ENCODE measurements at regions not wholly inside any gene's neighbourhood (a gene's known extent, or its start where the extent isn't known, plus 50 kb on each side); places are given as distances from the start of the nearest gene placed in this dataset.
"Not testable (repeated sequence)": the region's sequence is repeated elsewhere in the genome, so short reads cannot be mapped to it uniquely, and the experiment has no call there.

GRCh38 chr1:157334041-157334440 is 195.8 kb upstream of the ETV3 start:
- ChIA-PET POLR2A (no interaction called here), CTCF (no interaction called here)
- no peak for TF ChIP-seq CTCF (IDR thresholded peaks at IDR 0.05; ENCODE audit: control extremely low read depth, extremely low read depth, low read depth, missing control alignments)
- DNase-seq (ENCODE audit: extremely low spot score): no peak

- POLR2A ChIA-PET: not testable (repeated sequence)
- CTCF ChIA-PET: interaction anchor here (0.9 kb wide), 1 partner anchor 166 kb away, joined by 3 read pairs; no protein-coding TSS in a partner anchor
Measured at GRCh38 chr1:157330177-157330576, 192.0 kb upstream of the ETV3 start.

GRCh38 chr1:157328120-157328519 is 189.9 kb upstream of the ETV3 start:
- CTCF ChIA-PET; DNase-seq (ENCODE audit: extremely low spot score); POLR2A ChIA-PET: not testable (repeated sequence)

More at GRCh38 chr1:157330177-157330576, 192.0 kb upstream of the ETV3 start:
- not testable (repeated sequence) for DNase-seq (ENCODE audit: extremely low spot score)

GRCh38 chr1:157326173-157326859 is 188.1 kb upstream of the ETV3 start:
- POLR2A ChIA-PET: no interaction called here
- no peak for DNase-seq (ENCODE audit: extremely low spot score)
- no peak for TF ChIP-seq CTCF (IDR thresholded peaks at IDR 0.05; ENCODE audit: control extremely low read depth, extremely low read depth, low read depth, missing control alignments)
- CTCF ChIA-PET: interaction anchor here (1.0 kb wide), 1 partner anchor 19 kb away, joined by 3 read pairs; no protein-coding TSS in a partner anchor

- DNase-seq (ENCODE audit: extremely low spot score): no peak
- ChIA-PET CTCF (no interaction called here), POLR2A (no interaction called here)
- TF ChIP-seq CTCF (IDR thresholded peaks at IDR 0.05; ENCODE audit: control extremely low read depth, extremely low read depth, low read depth, missing control alignments): no peak
Measured at GRCh38 chr1:157325220-157325619, 187.0 kb upstream of the ETV3 start.

- DNase-seq (ENCODE audit: extremely low spot score); POLR2A ChIA-PET; CTCF ChIA-PET: not testable (repeated sequence)
Measured at GRCh38 chr1:157321972-157322371, 183.8 kb upstream of the ETV3 start.

GRCh38 chr1:157319567-157319966 is 181.4 kb upstream of the ETV3 start:
- TF ChIP-seq CTCF (IDR thresholded peaks at IDR 0.05; ENCODE audit: control extremely low read depth, extremely low read depth, low read depth, missing control alignments): no peak
- CTCF ChIA-PET: no interaction called here
- DNase-seq (ENCODE audit: extremely low spot score): no peak
- POLR2A ChIA-PET: no interaction called here

GRCh38 chr1:157317229-157317628 is 179.0 kb upstream of the ETV3 start:
- POLR2A ChIA-PET; CTCF ChIA-PET; DNase-seq (ENCODE audit: extremely low spot score): not testable (repeated sequence)

GRCh38 chr1:157315544-157315943 is 177.3 kb upstream of the ETV3 start:
- ChIA-PET POLR2A (no interaction called here), CTCF (no interaction called here)
- TF ChIP-seq CTCF (IDR thresholded peaks at IDR 0.05; ENCODE audit: control extremely low read depth, extremely low read depth, low read depth, missing control alignments): no peak
- no peak for DNase-seq (ENCODE audit: extremely low spot score)

Measured in GM10248 (cell line).